ENCODE measurements at regions not wholly inside any gene's neighbourhood (a gene's known extent, or its start where the extent isn't known, plus 50 kb on each side); places are given as distances from the start of the nearest gene placed in this dataset.

DNA sequence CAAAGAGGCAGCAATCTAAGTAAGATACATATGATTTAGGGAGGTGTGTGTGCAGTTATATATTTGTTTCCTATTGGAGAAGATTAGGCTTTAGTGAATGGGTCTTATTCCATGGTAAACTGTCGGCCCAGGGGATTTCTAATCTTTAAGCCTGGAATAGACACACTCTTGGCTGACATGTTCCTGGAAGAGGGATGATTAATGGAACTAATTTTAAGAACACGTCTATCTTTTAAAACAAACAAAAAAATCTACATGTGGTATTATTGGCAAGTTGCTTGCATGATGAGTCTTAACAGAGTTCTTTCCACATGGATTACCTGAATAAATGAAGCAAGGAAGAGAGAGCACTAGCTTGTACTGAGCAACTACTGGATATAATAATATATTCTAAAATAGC, 114.2 kb upstream of the NT5C1B start:
- TF ChIP-seq CTCF (conservative IDR thresholded peaks at IDR 0.05; ENCODE audit: low read depth, low read length) (no peak), EZH2phosphoT487 (IDR thresholded peaks at IDR 0.05; ENCODE audit: borderline replicate concordance, low read length) (no peak), EZH2 (IDR thresholded peaks at IDR 0.05; ENCODE audit: low read length, unreplicated experiment) (no peak)
